Smooth muscle cell (in vitro differentiated cells): ENCODE measurements at regions not wholly inside any gene's neighbourhood (a gene's known extent, or its start where the extent isn't known, plus 50 kb on each side); places are given as distances from the start of the nearest gene placed in this dataset.

Experiments used
- DNase-seq: peaks from one replicate; lab custom pipeline; 2025; ENCODE audit not compliant: unreplicated experiment; lab: John Stamatoyannopoulos, UW
- H2AFZ ChIP-seq: fragments of 200-600 bp; sonication (generic); 2 replicates; pipeline ENCODE4 v1.6.0; 2016; ENCODE audit warnings: antibody characterized with exemption, low read depth, mild to moderate bottlenecking
- H3F3A ChIP-seq: fragments of 200-600 bp; sonication (generic); 2 replicates; pipeline ENCODE4 v1.6.0; 2017; ENCODE audit warnings: antibody characterized with exemption, low read depth
- H3K27ac ChIP-seq: fragments of 200-600 bp; sonication (generic); 2 replicates; pipeline ENCODE4 v1.5.1; 2016; ENCODE audit warnings: low read depth, mild to moderate bottlenecking
- H3K27me3 ChIP-seq: fragments of 200-600 bp; sonication (generic); 2 replicates; pipeline ENCODE4 v1.6.1; 2016; ENCODE audit warnings: low read depth, mild to moderate bottlenecking
- H3K36me3 ChIP-seq: fragments of 200-600 bp; sonication (generic); 2 replicates; pipeline ENCODE4 v1.5.1; 2016; ENCODE audit warnings: low read depth
- H3K4me1 ChIP-seq: fragments of 200-600 bp; sonication (generic); 2 replicates; pipeline ENCODE4 v1.5.1; 2016; ENCODE audit warnings: low read depth
- H3K4me2 ChIP-seq: fragments of 200-600 bp; sonication (generic); 2 replicates; pipeline ENCODE4 v1.6.0; 2016; ENCODE audit warnings: mild to moderate bottlenecking
- H3K4me3 ChIP-seq: fragments of 200-600 bp; sonication (generic); 2 replicates; pipeline ENCODE4 v1.5.1; 2016; ENCODE audit warnings: mild to moderate bottlenecking
- H3K79me2 ChIP-seq: fragments of 200-600 bp; sonication (generic); 2 replicates; pipeline ENCODE4 v1.6.0; 2016; ENCODE audit warnings: low read depth, mild to moderate bottlenecking
- H3K9ac ChIP-seq: fragments of 200-600 bp; sonication (generic); 2 replicates; pipeline ENCODE4 v1.6.0; 2016; ENCODE audit warnings: low read depth
- H3K9me3 ChIP-seq: fragments of 200-600 bp; sonication (generic); replicated peaks from 2 replicates; pipeline ENCODE4 v1.5.1; 2016; ENCODE audit warnings: low read depth
- H4K20me1 ChIP-seq: fragments of 200-600 bp; sonication (generic); 2 replicates; pipeline ENCODE4 v1.6.0; 2016; ENCODE audit warnings: low read depth
- CTCF ChIP-seq: fragments of 200-600 bp; sonication (generic); IDR thresholded peaks from 2 replicates; pipeline ENCODE4 v1.5.1; 2017; ENCODE audit warnings: borderline replicate concordance, mild to moderate bottlenecking, antibody characterized with exemption; ENCODE audit not compliant: insufficient read depth, poor library complexity, severe bottlenecking
- WGBS: methylation state at CpG from one replicate; pipeline ENCODE4 v1.1.7; 2016; ENCODE audit warnings: low lambda C conversion rate; 5-methylcytosine and 5-hydroxymethylcytosine counted together

GRCh38 chr4:126227428-126227827 is 912.7 kb downstream of the FAT4 start:
- no peak overlapping the region for H3K4me2 ChIP-seq
- H3K27me3 ChIP-seq: no peaks in the 10 kb centered on the region
- H3F3A ChIP-seq: no peaks in the 10 kb centered on the region
- H3K79me2 ChIP-seq: no peaks in the 10 kb centered on the region
- H4K20me1 ChIP-seq: no peaks in the 10 kb centered on the region
- H3K4me1 ChIP-seq: no peaks in the 10 kb centered on the region
- no peak overlapping the region for H3K4me3 ChIP-seq
- no peak overlapping the region for H3K27ac ChIP-seq
- no peak overlapping the region for H2AFZ ChIP-seq
- no peaks in the 10 kb centered on the region for H3K9me3 ChIP-seq
- no peak for TF ChIP-seq CTCF
- 94% methylated on average over 4 of the region's 4 CpGs for WGBS
- no peak for DNase-seq
- no peaks in the 10 kb centered on the region for H3K36me3 ChIP-seq
- no peak overlapping the region for H3K9ac ChIP-seq

GRCh38 chr4:126230269-126230668 is 915.5 kb downstream of the FAT4 start:
- H3K36me3 ChIP-seq: no peaks in the 10 kb centered on the region
- no peak overlapping the region for H3K27ac ChIP-seq
- TF ChIP-seq CTCF: no peak
- no peaks in the 10 kb centered on the region for H3K27me3 ChIP-seq
- no peak overlapping the region for H2AFZ ChIP-seq
- H3F3A ChIP-seq: no peaks in the 10 kb centered on the region
- no peaks in the 10 kb centered on the region for H3K4me1 ChIP-seq
- no peaks in the 10 kb centered on the region for H4K20me1 ChIP-seq
- no peak overlapping the region for H3K9ac ChIP-seq
- no peak for DNase-seq
- 100% methylated on average over 1 of the region's 1 CpG for WGBS
- H3K9me3 ChIP-seq: peaks cover 4% of the 10 kb centered on the region
- H3K4me2 ChIP-seq: no peak overlapping the region
- no peaks in the 10 kb centered on the region for H3K79me2 ChIP-seq
- H3K4me3 ChIP-seq: no peak overlapping the region

- no peaks in the 10 kb centered on the region for H3K27me3 ChIP-seq
- no peak overlapping the region for H3K27ac ChIP-seq
- no peaks in the 10 kb centered on the region for H3K4me1 ChIP-seq
- H3F3A ChIP-seq: no peaks in the 10 kb centered on the region
- H3K36me3 ChIP-seq: no peaks in the 10 kb centered on the region
- H3K4me3 ChIP-seq: no peak overlapping the region
- no peak overlapping the region for H3K4me2 ChIP-seq
- TF ChIP-seq CTCF: no peak
- 95% methylated on average over 2 of the region's 2 CpGs for WGBS
- peaks cover 4% of the 10 kb centered on the region for H3K9me3 ChIP-seq
- H3K79me2 ChIP-seq: no peaks in the 10 kb centered on the region
- H2AFZ ChIP-seq: no peak overlapping the region
- no peaks in the 10 kb centered on the region for H4K20me1 ChIP-seq
- DNase-seq: no peak
- H3K9ac ChIP-seq: no peak overlapping the region
Measured at GRCh38 chr4:126233483-126233882, 918.7 kb downstream of the FAT4 start.

GRCh38 chr4:126238013-126238412 is 923.3 kb downstream of the FAT4 start:
- Histone ChIP-seq H3K9ac (no peak overlapping the region), H3K4me1 (no peaks in the 10 kb centered on the region), H3K79me2 (no peaks in the 10 kb centered on the region), H3K4me2 (no peak overlapping the region), H3F3A (no peaks in the 10 kb centered on the region), H3K27me3 (no peaks in the 10 kb centered on the region), H3K27ac (no peak overlapping the region), H2AFZ (no peak overlapping the region), H3K4me3 (no peak overlapping the region), H4K20me1 (no peaks in the 10 kb centered on the region), H3K9me3 (peaks cover 4% of the 10 kb centered on the region), H3K36me3 (no peaks in the 10 kb centered on the region)
- no peak for TF ChIP-seq CTCF
- DNase-seq: no peak
